ENCODE measurements at regions not wholly inside any gene's neighbourhood (a gene's known extent, or its start where the extent isn't known, plus 50 kb on each side); places are given as distances from the start of the nearest gene placed in this dataset.

GRCh38 chr15:79197285-79197684 lies 85.2 kb upstream of the ANKRD34C start:
- no peak for TF ChIP-seq EZH2 (optimal IDR thresholded peaks at IDR 0.05; ENCODE audit: low read depth, low read length)
- TF ChIP-seq CTCF (IDR thresholded peaks at IDR 0.05; ENCODE audit: low read length), result no peak

All from MM.1S (cell line).